ENCODE measurements at regions not wholly inside any gene's neighbourhood (a gene's known extent, or its start where the extent isn't known, plus 50 kb on each side); places are given as distances from the start of the nearest gene placed in this dataset.

DNA sequence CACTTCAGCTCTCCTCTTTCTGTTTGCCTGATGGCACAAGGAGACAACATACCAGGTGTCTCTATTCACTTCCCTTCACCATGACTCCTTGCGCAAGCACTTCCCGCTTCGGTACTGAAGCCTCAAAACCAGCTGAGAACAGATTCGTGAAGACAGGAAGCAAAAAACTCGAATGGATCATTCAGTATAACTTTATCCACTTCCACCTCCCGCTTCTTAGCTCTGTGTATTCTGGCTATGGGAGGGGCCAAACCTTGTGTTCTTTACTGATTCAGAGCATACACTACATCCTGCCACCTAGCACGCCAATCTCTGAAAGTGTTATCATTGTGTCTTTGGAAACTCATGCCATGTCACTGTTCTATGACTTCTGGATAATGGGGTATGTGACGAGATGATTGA, 62.2 kb upstream of the ADA2 start:
- TF ChIP-seq CTCF (IDR thresholded peaks at IDR 0.05) = no peak
- no peak for TF ChIP-seq POLR2A (IDR thresholded peaks at IDR 0.05)

Data from lower leg skin (tissue), 3 donors.